ENCODE measurements at regions not wholly inside any gene's neighbourhood (a gene's known extent, or its start where the extent isn't known, plus 50 kb on each side); places are given as distances from the start of the nearest gene placed in this dataset.

DNA sequence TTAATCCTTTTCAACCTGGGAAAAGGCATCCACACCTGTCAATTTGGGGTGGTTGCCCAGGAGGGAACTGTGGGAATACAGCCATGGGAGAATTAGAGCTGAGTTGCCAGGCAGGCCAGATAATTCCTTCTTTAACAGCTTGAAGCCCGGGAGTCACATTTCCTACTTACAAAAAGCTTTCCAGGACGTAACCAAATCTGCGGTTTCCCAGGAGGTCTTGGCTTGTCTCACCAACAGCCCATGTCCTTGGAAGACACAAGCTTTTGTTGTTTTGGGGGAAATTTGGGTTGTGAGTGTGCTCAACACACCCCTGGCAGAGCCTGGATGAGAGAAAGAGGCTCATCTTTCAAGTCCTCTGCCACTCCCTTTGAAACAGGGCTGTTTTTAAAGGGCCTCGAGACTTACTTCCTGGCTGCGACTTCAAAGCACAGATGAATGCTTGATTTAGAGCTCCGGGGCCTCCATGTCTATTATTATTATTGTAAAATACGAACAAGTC, 465.9 kb upstream of the BTBD3 start:
- H3K4me3 ChIP-seq (ENCODE audit: severe bottlenecking), result no peak overlapping the region
- H3K27ac ChIP-seq (ENCODE audit: poor library complexity, severe bottlenecking), result no peak overlapping the region
- ATAC-seq (ENCODE audit: low read depth) (no peak), DNase-seq (ENCODE audit: low spot score) (no peak)
- H3K27me3 ChIP-seq (ENCODE audit: insufficient read depth, poor library complexity, severe bottlenecking), result no peaks in the 10 kb centered on the region
- TF ChIP-seq CTCF (IDR thresholded peaks at IDR 0.05; ENCODE audit: poor library complexity, severe bottlenecking), result no peak
- no peaks in the 10 kb centered on the region for H3K9me3 ChIP-seq (ENCODE audit: severe bottlenecking)
- H3K36me3 ChIP-seq (ENCODE audit: low read depth), result no peaks in the 10 kb centered on the region
- peaks cover 45% of the 10 kb centered on the region for H3K4me1 ChIP-seq (ENCODE audit: insufficient read depth, poor library complexity, severe bottlenecking)

- Histone ChIP-seq H3K4me1 (ENCODE audit: insufficient read depth, poor library complexity, severe bottlenecking) (peaks cover 45% of the 10 kb centered on the region), H3K27ac (ENCODE audit: poor library complexity, severe bottlenecking) (peak overlapping the region; percentile 95), H3K36me3 (ENCODE audit: low read depth) (no peaks in the 10 kb centered on the region), H3K9me3 (ENCODE audit: severe bottlenecking) (no peaks in the 10 kb centered on the region), H3K4me3 (ENCODE audit: severe bottlenecking) (no peak overlapping the region), H3K27me3 (ENCODE audit: insufficient read depth, poor library complexity, severe bottlenecking) (no peaks in the 10 kb centered on the region)
- no peak for ATAC-seq (ENCODE audit: low read depth)
- no peak for DNase-seq (ENCODE audit: low spot score)
- TF ChIP-seq CTCF (IDR thresholded peaks at IDR 0.05; ENCODE audit: poor library complexity, severe bottlenecking), result no peak
Measured at GRCh38 chr20:11452326-11452725, 465.4 kb upstream of the BTBD3 start.

GRCh38 chr20:11453430-11453829, 464.3 kb upstream of the BTBD3 start:
- DNase-seq (ENCODE audit: low spot score), result no peak
- Histone ChIP-seq H3K4me1 (ENCODE audit: insufficient read depth, poor library complexity, severe bottlenecking) (peaks cover 45% of the 10 kb centered on the region), H3K36me3 (ENCODE audit: low read depth) (no peaks in the 10 kb centered on the region), H3K4me3 (ENCODE audit: severe bottlenecking) (no peak overlapping the region), H3K27ac (ENCODE audit: poor library complexity, severe bottlenecking) (peak overlapping the region; percentile 95), H3K27me3 (ENCODE audit: insufficient read depth, poor library complexity, severe bottlenecking) (no peaks in the 10 kb centered on the region), H3K9me3 (ENCODE audit: severe bottlenecking) (no peaks in the 10 kb centered on the region)
- no peak for TF ChIP-seq CTCF (IDR thresholded peaks at IDR 0.05; ENCODE audit: poor library complexity, severe bottlenecking)
- ATAC-seq (ENCODE audit: low read depth), result peak; percentile 76

GRCh38 chr20:11454966-11455799, 462.5 kb upstream of the BTBD3 start:
- Histone ChIP-seq H3K4me1 (ENCODE audit: insufficient read depth, poor library complexity, severe bottlenecking) (peaks cover 45% of the 10 kb centered on the region), H3K27ac (ENCODE audit: poor library complexity, severe bottlenecking) (peak overlapping the region; percentile 95), H3K36me3 (ENCODE audit: low read depth) (no peaks in the 10 kb centered on the region), H3K4me3 (ENCODE audit: severe bottlenecking) (no peak overlapping the region), H3K9me3 (ENCODE audit: severe bottlenecking) (no peaks in the 10 kb centered on the region), H3K27me3 (ENCODE audit: insufficient read depth, poor library complexity, severe bottlenecking) (no peaks in the 10 kb centered on the region)
- no peak for TF ChIP-seq CTCF (IDR thresholded peaks at IDR 0.05; ENCODE audit: poor library complexity, severe bottlenecking)
- DNase-seq (ENCODE audit: low spot score), result no peak
- ATAC-seq (ENCODE audit: low read depth), result peak; percentile 82

DNA sequence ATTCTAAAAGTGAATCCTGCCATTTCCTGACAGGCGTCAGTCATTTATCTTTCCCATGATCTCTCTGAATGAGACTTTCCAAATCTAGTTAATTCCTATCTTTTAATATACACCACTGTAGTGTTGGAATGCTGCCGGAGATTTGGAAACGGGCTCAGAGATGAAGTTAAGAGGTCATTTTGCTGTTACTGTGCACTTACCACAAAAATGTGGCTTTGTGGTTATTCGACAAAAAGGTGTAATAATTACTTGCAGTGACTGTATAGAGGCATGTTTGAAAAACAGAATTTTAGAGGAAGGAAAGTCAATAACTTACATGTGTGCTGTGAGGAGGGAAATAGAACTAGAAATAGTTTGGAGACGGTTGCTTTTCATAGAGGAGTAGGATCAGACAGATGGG, 460.2 kb upstream of the BTBD3 start:
- Histone ChIP-seq H3K9me3 (ENCODE audit: severe bottlenecking) (no peaks in the 10 kb centered on the region), H3K4me3 (ENCODE audit: severe bottlenecking) (no peak overlapping the region), H3K27me3 (ENCODE audit: insufficient read depth, poor library complexity, severe bottlenecking) (no peaks in the 10 kb centered on the region), H3K36me3 (ENCODE audit: low read depth) (no peaks in the 10 kb centered on the region), H3K27ac (ENCODE audit: poor library complexity, severe bottlenecking) (no peak overlapping the region), H3K4me1 (ENCODE audit: insufficient read depth, poor library complexity, severe bottlenecking) (peaks cover 40% of the 10 kb centered on the region)
- no peak for ATAC-seq (ENCODE audit: low read depth)
- no peak for TF ChIP-seq CTCF (IDR thresholded peaks at IDR 0.05; ENCODE audit: poor library complexity, severe bottlenecking)
- no peak for DNase-seq (ENCODE audit: low spot score)

Data from RWPE2 (cell line).